DMS 273 (cell line): ENCODE measurements at regions not wholly inside any gene's neighbourhood (a gene's known extent, or its start where the extent isn't known, plus 50 kb on each side); places are given as distances from the start of the nearest gene placed in this dataset.

Experiments
- DNase-seq: peaks from one replicate; lab custom pipeline; 2025; ENCODE audit not compliant: unreplicated experiment; lab: John Stamatoyannopoulos, UW

- no peak for DNase-seq
These were observed 413.4 kb downstream of the BCL11B start for GRCh38 chr14:98858561-98858960.

- DNase-seq: no peak
These were observed 412.7 kb downstream of the BCL11B start for GRCh38 chr14:98859301-98859700.

DNA sequence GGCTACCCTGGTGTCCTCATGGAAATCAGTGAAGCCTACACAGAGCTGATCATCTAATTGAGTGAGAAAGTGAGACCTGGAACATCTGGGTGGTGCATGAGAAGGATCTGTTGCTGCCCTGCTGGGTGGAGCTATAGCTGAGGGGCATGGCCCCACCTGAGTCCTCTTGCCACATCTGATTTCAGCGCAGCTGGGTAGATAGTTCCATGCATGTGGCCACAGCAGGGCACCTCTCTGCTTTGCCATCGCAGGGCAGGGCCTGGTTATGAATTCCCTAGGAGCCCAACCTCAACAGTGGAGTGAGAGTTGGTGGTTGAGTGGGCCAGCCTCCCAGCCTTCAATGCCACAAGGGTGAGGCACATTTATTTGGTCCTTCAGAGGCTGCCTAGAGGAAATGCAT lies 407.8 kb downstream of the BCL11B start:
- no peak for DNase-seq

GRCh38 chr14:98867146-98867545 lies 404.9 kb downstream of the BCL11B start:
- DNase-seq: no peak

DNA sequence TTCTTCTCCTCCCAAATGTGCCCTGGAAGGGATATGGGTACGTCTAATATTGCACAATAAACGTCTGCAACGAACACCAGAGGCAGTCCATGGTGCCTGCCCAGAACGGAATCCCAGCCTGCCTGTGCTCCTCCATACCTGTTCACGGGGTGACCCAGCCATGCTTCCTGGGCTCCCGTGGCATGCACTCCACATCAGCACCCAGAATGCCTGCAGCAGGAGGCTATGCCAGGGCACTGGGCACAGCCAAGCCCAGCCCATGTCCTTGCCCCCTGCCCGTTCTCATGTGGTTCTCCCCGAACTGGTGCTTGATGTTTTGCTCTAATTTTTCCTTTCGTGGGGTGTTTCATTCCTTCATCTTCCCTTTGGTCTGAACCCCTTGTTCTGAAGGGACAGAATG lies 404.3 kb downstream of the BCL11B start:
- DNase-seq: no peak

GRCh38 chr14:98868866-98869265 lies 403.1 kb downstream of the BCL11B start:
- no peak for DNase-seq

GRCh38 chr14:98871796-98872195 lies 400.2 kb downstream of the BCL11B start:
- DNase-seq: no peak

DNA sequence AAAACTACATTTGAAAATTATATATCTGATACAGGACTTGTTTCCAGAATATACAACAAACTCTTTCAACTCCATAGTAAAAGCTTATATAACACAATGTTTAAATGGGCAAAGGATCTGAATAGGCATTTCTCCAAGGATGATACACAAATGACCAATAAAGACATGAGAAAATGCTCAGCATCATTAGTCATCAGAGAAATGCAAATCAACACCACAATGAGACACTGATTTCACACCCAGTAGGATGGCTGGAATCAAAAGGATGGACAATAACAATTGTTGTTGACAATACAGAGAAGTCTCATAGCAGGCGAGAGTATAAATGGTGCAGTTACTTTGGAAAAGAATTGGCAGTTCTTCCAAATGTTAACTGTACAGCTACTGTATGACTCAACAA lies 394.9 kb downstream of the BCL11B start:
- no peak for DNase-seq

DNA sequence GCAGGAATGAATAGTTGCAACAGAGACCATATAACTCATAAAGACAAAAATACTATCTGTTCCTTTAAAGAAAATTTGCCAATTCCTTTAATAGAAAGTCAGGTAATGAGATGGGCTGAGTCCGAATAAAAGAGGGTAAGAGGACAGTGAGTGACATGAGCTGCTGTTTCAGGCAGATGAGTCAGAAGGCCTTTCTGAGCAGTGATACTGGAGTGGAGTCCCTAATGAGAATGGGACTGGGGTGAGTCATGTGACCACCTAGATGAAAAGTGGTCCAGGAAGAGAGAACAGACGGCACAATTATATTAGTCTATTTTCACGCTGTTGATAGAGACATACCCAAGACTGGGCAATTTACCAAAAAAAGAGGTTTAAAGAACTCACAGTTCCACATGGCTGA lies 393.7 kb downstream of the BCL11B start:
- DNase-seq: no peak

GRCh38 chr14:98886982-98887381 lies 385.0 kb downstream of the BCL11B start:
- DNase-seq: no peak

DNA sequence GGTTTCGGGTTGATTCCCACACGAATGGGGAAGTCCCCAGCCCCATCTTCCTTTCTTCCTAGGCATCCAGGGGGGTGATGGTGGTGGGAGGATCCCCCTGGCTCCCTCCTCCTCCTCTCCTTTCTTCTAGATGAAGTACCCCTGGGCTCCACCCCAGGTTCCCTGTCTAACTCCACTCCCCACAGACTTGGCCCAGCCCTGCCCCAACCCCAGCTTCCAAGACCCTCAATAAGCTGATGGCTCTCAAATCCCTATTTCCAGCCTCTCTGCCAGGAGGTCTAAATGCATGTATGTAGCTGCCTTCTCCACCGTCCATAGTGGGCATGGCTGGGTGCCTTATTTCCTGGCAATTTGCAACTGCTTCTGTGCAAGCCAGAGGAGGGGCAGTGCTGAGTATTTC lies 383.7 kb downstream of the BCL11B start:
- no peak for DNase-seq

DNA sequence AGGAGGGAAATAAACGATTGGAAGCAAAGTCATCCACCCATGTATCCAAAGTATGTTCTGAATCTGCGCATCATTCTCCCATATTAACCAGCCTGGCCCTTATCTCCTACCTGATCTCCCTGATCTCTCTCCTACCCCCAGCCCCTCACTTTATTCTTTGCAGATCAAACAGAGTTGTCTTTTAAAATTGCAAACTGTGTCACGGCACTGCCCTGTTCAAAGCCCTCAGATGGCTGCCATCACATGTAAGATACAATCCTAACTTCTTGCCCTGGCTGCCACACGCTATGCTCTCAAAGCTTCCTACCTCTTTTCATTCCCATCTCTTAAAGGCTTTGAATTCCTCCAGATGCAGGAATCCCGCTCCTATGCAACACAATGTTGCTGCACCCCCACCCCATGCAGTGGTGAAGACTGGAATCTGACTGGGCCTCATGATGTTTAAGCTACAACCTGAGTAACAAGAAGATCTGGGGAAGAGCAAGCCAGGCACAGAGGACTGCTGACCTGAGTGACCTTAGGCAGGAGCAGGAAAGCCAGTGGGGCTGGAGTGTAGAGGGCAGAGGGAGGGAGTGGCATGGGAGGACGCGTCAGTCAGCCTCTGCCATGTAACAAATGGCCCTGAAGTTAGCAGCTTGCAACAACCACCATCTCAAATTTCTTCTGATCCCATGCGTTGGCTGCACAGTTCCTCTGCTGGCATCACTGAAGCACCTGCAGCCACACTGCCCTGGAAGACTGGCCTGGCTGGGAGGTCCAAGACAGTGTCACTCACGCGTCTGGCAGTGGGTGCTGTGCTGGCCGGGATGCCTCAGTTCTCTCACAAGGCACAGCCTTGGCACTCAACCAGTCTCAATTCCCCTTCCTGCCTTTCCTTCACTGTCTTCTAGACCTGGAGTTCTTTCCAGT lies 382.8 kb downstream of the BCL11B start:
- DNase-seq: no peak

GRCh38 chr14:98889836-98890185 lies 382.2 kb downstream of the BCL11B start:
- DNase-seq: no peak

DNA sequence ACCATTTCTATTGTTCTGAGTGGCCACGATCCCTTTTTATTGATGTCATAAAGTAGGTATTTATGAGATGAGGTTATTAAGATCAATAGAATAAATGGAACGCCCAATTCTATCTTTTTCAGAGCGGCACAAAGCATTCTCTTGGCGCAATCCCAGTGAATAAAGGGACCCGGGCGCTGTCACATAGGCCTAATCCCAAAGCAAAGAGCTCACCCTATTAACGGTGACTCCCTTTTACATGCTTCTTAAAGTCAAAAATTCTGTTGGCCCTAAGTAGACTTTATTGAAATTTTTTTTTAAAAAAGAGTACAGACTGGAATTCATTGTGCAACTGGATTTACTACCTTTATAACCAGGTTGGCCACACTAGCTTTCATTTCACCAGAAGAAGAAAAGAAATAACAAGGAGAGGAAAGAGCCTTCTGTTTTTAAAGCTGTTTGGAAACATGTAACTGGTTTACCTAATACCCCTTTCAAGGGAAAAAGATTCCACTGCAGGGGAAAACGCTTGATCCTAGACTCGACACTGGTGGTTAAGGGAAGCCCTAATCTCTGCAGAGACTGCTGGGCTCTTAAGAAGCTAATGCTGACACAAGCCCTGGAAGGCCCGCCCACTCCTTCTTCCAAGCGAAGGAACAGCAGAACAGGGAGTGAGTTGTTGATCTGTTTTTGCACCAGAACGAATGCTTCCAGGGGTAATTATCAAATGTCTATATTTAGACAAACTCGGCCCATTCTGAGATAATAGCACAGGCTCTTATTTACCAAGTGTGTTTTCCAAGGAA lies 381.2 kb downstream of the BCL11B start:
- no peak for DNase-seq

GRCh38 chr14:98893675-98894074 lies 378.3 kb downstream of the BCL11B start:
- no peak for DNase-seq

DNA sequence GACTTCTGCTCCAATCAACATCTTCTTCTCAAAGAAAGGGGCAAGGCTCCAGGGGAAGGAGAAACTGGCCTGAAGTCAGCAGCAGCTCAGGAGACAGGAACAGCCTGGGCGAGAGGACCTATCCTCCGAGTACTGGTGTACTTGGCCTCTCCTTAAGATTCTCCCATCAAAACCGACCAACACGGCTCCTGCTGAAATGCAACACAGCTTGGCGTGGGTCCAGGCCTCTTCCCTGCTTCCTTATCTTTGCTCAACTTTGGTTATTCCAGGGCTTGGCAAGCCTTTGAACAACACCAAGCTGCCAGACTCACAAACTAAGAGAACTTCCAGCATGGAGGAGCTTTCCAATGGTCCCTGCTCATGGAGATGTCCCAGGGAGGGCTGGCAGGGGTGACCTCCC lies 377.4 kb downstream of the BCL11B start:
- no peak for DNase-seq

GRCh38 chr14:98896449-98896848 lies 375.5 kb downstream of the BCL11B start:
- no peak for DNase-seq

DNA sequence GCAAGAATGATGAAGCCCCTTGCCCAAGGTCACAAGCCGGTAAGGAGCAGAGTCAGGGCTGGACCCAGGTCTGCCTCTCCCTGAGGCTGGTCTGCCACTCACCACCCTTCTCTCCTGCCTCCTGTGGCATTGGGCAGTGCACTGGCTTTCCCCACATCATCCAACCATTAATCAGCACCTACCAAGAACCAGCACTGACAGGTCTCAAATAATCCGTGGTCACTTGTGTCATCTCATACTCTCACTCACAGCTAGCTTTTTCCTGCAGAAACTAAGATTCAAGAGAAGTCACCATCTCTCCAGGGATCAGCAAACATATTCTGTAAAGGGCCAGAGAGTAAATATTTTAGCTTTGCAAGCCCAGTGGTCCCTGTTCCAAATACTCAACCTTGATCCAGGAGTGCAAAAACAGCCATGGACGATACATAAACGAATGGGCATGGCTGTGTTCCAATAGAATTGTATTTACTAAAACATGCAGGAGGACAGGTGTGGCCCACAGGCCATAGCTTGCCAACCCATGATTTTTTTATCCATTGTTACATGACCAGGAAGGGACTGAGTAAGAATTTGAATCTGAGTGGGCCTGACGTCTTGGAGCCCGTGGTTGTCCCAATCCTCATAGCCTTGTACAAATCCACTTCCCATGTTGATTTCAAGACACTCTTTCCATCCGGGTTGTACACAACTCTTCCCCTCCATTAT lies 374.2 kb downstream of the BCL11B start:
- no peak for DNase-seq

GRCh38 chr14:98899441-98899840 lies 372.6 kb downstream of the BCL11B start:
- DNase-seq: no peak

GRCh38 chr14:98900236-98900635 lies 371.8 kb downstream of the BCL11B start:
- DNase-seq: no peak

DNA sequence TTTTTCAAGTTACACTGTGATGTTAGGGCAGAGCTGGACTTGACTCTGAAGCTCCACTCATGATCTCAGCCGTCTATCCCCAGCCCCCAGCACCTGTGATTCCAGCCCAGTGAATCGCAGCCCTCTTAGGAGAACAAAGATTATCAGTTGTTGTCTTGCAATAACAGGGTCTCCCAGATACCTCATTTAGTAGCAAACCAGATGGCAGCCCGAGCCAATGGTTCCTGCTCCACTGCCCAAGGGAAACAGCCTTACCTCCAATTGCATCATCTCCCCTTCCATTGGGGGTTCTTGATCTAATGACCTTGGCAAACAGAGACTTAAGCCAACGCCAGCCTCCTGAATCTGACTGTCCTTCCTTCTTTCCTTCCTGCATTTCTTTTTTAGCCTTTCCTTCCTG lies 371.2 kb downstream of the BCL11B start:
- DNase-seq: no peak
